RPMI7951 (cell line): ENCODE measurements at regions not wholly inside any gene's neighbourhood (a gene's known extent, or its start where the extent isn't known, plus 50 kb on each side); places are given as distances from the start of the nearest gene placed in this dataset.

Experiments used
- DNase-seq: peaks from one replicate; pipeline ENCODE4 v3.0.0-alpha.2; 2012; ENCODE audit warnings: low read depth

- DNase-seq: peak; percentile 15
Observed at GRCh38 chr15:61530769-61531168, 301.7 kb upstream of the RORA start.

- no peak for DNase-seq
Observed at GRCh38 chr15:61528581-61528910, 299.4 kb upstream of the RORA start.

GRCh38 chr15:61527836-61528580, 298.9 kb upstream of the RORA start:
- no peak for DNase-seq

- no peak for DNase-seq
Observed at GRCh38 chr15:61524545-61524944, 295.4 kb upstream of the RORA start.

GRCh38 chr15:61524086-61524485, 295.0 kb upstream of the RORA start:
- DNase-seq: no peak

GRCh38 chr15:61522411-61522810, 293.3 kb upstream of the RORA start:
- no peak for DNase-seq

GRCh38 chr15:61521953-61522352, 292.9 kb upstream of the RORA start:
- no peak for DNase-seq

GRCh38 chr15:61519296-61519695, 290.2 kb upstream of the RORA start:
- no peak for DNase-seq

GRCh38 chr15:61518191-61518950, 289.3 kb upstream of the RORA start:
- DNase-seq: peak; percentile 15

- peak; percentile 10 for DNase-seq
Observed at GRCh38 chr15:61517776-61518175, 288.7 kb upstream of the RORA start.

- no peak for DNase-seq
Observed at GRCh38 chr15:61517335-61517734, 288.2 kb upstream of the RORA start.

- no peak for DNase-seq
Observed at GRCh38 chr15:61511756-61512155, 282.7 kb upstream of the RORA start.

GRCh38 chr15:61511089-61511488, 282.0 kb upstream of the RORA start:
- no peak for DNase-seq

GRCh38 chr15:61509327-61509840, 280.3 kb upstream of the RORA start:
- no peak for DNase-seq

- DNase-seq: no peak
Observed at GRCh38 chr15:61503383-61503969, 274.4 kb upstream of the RORA start.

- no peak for DNase-seq
Observed at GRCh38 chr15:61501815-61502389, 272.8 kb upstream of the RORA start.

GRCh38 chr15:61500951-61501620, 272.0 kb upstream of the RORA start:
- DNase-seq: no peak

GRCh38 chr15:61500523-61500922, 271.4 kb upstream of the RORA start:
- DNase-seq: no peak

- DNase-seq: no peak
Observed at GRCh38 chr15:61499376-61499775, 270.3 kb upstream of the RORA start.

- no peak for DNase-seq
Observed at GRCh38 chr15:61489571-61489970, 260.5 kb upstream of the RORA start.

- DNase-seq: no peak
Observed at GRCh38 chr15:61483599-61483998, 254.5 kb upstream of the RORA start.

GRCh38 chr15:61481886-61482285, 252.8 kb upstream of the RORA start:
- DNase-seq: no peak
